ENCODE measurements at regions not wholly inside any gene's neighbourhood (a gene's known extent, or its start where the extent isn't known, plus 50 kb on each side); places are given as distances from the start of the nearest gene placed in this dataset.

- POLR2A ChIA-PET = no interaction called here
Measured at GRCh38 chr2:60351802-60352201, 201.7 kb downstream of the BCL11A start.

DNA sequence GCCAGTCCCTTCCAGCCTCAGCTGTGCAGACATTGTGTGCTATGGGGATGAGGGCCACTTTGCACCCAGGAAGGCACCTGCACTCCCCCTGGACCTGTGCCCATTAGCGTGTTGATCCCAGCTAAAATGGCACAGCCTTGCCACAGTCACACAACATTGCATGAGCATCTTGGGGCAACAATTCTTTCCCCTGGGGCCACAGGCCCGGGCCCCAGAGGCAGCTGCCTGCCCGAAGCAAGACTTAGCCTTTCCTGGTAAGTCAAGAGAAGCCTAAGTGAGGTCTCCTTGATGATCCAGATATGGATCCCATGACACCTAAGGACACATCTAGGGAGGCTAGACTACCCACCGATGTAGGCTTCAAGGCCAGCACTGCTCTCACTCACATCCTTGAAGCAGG is 202.1 kb downstream of the BCL11A start:
- Histone ChIP-seq H3K27ac (no peak overlapping the region), H3K4me1 (no peaks in the 10 kb centered on the region), H3K4me3 (no peak overlapping the region), H3K9me3 (no peaks in the 10 kb centered on the region), H3K4me2 (no peak overlapping the region)
- POLR2A ChIA-PET = no interaction called here
- DNase-seq (ENCODE audit: low read depth in 1 of 2, low spot score in 1 of 2) (no peak), ATAC-seq (0 out of 6 replicates have a peak, but pooled peaks of 1 of the 2 experiments have one; percentile 21), FAIRE-seq (no peak)
- CTCF ChIA-PET = interaction anchor here (0.6 kb wide), 1 partner anchor 49 kb away, joined by 3 read pairs; no protein-coding TSS in a partner anchor
- 13% methylated on average over 2 of the region's 4 CpGs for WGBS (ENCODE audit: missing lambda C conversion rate)
- TF ChIP-seq CBX2 (IDR thresholded peaks at IDR 0.05; ENCODE audit: borderline replicate concordance, low read depth) (no peak), MYC (IDR thresholded peaks at IDR 0.05; ENCODE audit: borderline replicate concordance, low read length) (no peak), NPAS2 (CRISPR knock-in tag; IDR thresholded peaks at IDR 0.05; ENCODE audit: borderline replicate concordance) (no peak)

More at GRCh38 chr2:60351802-60352201, 201.7 kb downstream of the BCL11A start:
- Histone ChIP-seq H3K4me2 (no peak overlapping the region), H3K27ac (no peak overlapping the region), H3K9me3 (no peaks in the 10 kb centered on the region), H3K4me3 (no peak overlapping the region), H3K4me1 (no peaks in the 10 kb centered on the region)
- 29% methylated on average over 8 of the region's 8 CpGs for WGBS (ENCODE audit: missing lambda C conversion rate)
- TF ChIP-seq CBX2 (IDR thresholded peaks at IDR 0.05; ENCODE audit: borderline replicate concordance, low read depth) (no peak), HOXA7 (CRISPR knock-in tag; IDR thresholded peaks at IDR 0.05) (no peak), MYC (IDR thresholded peaks at IDR 0.05; ENCODE audit: borderline replicate concordance, low read length) (no peak), PHF8 (IDR thresholded peaks at IDR 0.05; ENCODE audit: borderline replicate concordance, low read depth) (no peak), EHF (CRISPR knock-in tag; IDR thresholded peaks at IDR 0.05) (no peak), RFX5 (IDR thresholded peaks at IDR 0.05) (no peak), FOXS1 (CRISPR knock-in tag; IDR thresholded peaks at IDR 0.05) (no peak), CHD2 (IDR thresholded peaks at IDR 0.05; ENCODE audit: low read length, partially characterized antibody) (no peak), RARB (CRISPR knock-in tag; IDR thresholded peaks at IDR 0.05) (no peak), MAZ (IDR thresholded peaks at IDR 0.05; ENCODE audit: borderline replicate concordance, low read depth, low read length) (no peak), HOXB13 (CRISPR knock-in tag; IDR thresholded peaks at IDR 0.05; ENCODE audit: low read depth) (no peak)
- TF ChIP-seq, protein P1, sequence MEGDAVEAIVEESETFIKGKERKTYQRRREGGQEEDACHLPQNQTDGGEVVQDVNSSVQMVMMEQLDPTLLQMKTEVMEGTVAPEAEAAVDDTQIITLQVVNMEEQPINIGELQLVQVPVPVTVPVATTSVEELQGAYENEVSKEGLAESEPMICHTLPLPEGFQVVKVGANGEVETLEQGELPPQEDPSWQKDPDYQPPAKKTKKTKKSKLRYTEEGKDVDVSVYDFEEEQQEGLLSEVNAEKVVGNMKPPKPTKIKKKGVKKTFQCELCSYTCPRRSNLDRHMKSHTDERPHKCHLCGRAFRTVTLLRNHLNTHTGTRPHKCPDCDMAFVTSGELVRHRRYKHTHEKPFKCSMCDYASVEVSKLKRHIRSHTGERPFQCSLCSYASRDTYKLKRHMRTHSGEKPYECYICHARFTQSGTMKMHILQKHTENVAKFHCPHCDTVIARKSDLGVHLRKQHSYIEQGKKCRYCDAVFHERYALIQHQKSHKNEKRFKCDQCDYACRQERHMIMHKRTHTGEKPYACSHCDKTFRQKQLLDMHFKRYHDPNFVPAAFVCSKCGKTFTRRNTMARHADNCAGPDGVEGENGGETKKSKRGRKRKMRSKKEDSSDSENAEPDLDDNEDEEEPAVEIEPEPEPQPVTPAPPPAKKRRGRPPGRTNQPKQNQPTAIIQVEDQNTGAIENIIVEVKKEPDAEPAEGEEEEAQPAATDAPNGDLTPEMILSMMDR (IDR thresholded peaks at IDR 0.05) = no peak
- TF ChIP-seq, protein P2, sequence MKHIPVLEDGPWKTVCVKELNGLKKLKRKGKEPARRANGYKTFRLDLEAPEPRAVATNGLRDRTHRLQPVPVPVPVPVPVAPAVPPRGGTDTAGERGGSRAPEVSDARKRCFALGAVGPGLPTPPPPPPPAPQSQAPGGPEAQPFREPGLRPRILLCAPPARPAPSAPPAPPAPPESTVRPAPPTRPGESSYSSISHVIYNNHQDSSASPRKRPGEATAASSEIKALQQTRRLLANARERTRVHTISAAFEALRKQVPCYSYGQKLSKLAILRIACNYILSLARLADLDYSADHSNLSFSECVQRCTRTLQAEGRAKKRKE (CRISPR knock-in tag; IDR thresholded peaks at IDR 0.05; ENCODE audit: low read depth) = no peak
- no peak for ATAC-seq
- CTCF ChIA-PET = interaction anchor here (0.6 to 0.8 kb wide), 2 partner anchors 10 to 49 kb away, joined by 3 to 4 read pairs; no protein-coding TSS in a partner anchor
- DNase-seq (ENCODE audit: low read depth in 1 of 2, low spot score in 1 of 2) = no peak
- no peak for FAIRE-seq

DNA sequence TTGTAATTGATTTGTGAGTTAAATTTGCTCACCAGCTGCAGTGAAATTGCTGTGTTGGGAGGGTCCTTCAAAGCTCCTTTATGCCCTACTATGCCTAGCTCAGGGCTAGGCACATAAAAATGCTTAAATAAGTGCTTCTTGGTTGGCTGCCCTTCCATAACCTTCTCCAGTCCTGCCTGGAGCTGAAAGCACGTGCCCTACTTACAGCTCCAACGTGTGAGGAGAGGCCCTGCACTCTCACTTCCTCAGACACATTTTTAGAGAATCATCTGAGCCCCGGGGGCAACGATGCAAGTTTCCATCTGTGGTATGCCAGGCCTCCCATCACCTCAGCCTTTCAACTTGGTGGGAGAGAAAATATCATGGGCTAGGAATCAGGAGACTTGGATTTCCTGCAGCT is 202.7 kb downstream of the BCL11A start:
- Histone ChIP-seq H3K9me3 (no peaks in the 10 kb centered on the region), H3K4me1 (no peaks in the 10 kb centered on the region), H3K27ac (no peak overlapping the region), H3K4me2 (no peak overlapping the region), H3K4me3 (no peak overlapping the region)
- no peak for FAIRE-seq
- POLR2A ChIA-PET = no interaction called here
- TF ChIP-seq RFX5 (IDR thresholded peaks at IDR 0.05) (no peak), PHF8 (IDR thresholded peaks at IDR 0.05; ENCODE audit: borderline replicate concordance, low read depth) (no peak), PBX3 (IDR thresholded peaks at IDR 0.05) (no peak), ZFP36 (IDR thresholded peaks at IDR 0.05; ENCODE audit: borderline replicate concordance, partially characterized antibody) (no peak), HOXB13 (CRISPR knock-in tag; IDR thresholded peaks at IDR 0.05; ENCODE audit: low read depth) (no peak), KDM1A (IDR thresholded peaks at IDR 0.05; ENCODE audit: low read depth) (no peak), RAD21 (conservative IDR thresholded peaks at IDR 0.05 in 1 of 2, IDR thresholded peaks at IDR 0.05 in 1 of 2) (no peak)
- no peak for DNase-seq (ENCODE audit: low read depth in 1 of 2, low spot score in 1 of 2)
- ATAC-seq = no peak
- CTCF ChIA-PET = no interaction called here
- 14% methylated on average over 4 of the region's 4 CpGs for WGBS (ENCODE audit: missing lambda C conversion rate)

Data from A549 (cell line).